ENCODE measurements at regions not wholly inside any gene's neighbourhood (a gene's known extent, or its start where the extent isn't known, plus 50 kb on each side); places are given as distances from the start of the nearest gene placed in this dataset.

DNA sequence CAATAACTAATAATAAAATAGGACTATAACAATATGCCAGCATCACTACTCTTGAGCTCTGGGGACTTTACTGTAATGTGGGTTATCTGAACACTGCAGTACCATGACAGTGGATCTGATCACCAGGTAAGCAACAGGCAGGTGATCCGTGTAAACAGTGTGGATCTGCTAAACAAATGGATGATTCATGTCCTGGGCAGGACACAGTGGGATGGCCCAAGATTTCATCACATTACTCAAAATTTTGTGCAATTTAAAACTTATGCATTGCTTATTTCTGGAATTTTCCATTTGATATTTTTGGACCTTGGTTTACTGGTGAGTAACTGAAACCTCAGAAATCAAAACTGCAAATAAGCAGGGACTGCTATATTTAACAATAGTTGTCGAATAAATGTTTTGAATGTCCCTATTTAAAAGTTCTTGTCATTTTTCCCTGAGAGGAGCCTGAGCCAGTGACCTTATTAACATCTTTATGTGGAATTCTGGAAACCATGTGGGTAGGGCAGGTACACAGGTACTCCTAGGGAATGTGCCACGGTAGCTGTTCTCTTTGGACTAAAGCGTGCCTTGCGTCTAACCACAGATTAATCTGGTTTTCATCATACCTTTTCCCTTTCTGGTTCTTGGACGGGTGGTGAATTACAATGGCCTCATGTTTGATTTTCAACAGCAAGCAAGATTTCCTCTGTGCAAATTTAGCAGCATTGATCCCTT lies 214.5 kb upstream of the SASH1 start:
- DNase-seq: no peak

DNA sequence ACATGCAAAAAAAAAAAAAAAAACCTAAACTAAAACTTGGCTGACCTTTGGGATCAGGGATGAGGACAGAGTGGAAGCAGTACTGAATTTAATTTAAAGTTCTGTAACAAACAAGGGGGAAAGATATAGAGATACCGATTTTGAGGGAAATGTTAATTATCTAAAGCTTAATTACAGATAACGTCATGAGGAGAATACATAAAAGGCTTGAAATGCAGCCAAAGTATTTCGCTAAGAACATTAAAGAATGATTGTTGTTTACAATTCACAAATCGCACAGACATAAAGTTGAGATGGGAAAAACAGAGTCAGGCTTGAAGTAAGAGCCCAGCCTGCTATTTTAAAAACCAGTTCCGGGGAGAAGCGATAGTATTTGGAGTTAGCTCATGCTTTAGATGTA lies 208.0 kb upstream of the SASH1 start:
- DNase-seq: no peak

DNA sequence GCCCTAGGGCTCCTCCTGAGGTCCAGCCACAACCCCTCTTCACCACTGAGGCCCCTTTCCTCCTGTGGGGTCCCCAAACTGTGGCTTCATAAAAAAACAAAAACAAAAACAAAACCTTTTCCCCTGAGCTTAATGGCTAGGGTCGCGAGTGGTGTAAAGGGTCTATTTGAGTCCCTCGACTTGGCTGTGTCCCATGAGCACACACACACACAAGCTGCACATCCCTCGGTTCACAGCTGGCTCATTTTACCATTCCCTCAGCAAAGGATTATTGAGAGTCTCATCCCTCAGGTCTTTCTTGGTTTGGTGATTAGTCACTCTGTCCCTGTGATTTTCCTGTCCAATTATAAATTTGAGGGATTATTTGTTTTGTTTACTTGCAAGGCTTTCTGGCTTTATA lies 206.1 kb upstream of the SASH1 start:
- DNase-seq: no peak

DNA sequence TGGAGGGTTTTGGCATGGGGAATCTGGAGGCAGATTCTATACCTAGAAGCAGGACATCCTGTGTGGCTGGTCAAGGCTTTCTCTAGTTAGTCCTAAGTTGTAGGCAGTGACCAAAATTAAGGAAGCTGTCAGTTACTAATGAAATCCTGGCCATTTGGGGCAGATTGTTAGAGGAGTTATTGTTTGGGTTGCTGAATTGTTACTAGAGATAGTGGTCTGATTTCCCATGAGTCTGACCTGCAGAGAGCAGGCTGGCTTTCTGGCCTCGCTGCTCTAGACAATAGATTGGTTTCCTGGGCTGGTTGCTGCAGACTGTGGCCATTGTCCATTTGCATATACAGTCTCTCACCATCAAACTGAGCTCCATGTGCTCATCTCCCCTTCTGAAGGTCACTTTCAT lies 205.0 kb upstream of the SASH1 start:
- DNase-seq: no peak

DNA sequence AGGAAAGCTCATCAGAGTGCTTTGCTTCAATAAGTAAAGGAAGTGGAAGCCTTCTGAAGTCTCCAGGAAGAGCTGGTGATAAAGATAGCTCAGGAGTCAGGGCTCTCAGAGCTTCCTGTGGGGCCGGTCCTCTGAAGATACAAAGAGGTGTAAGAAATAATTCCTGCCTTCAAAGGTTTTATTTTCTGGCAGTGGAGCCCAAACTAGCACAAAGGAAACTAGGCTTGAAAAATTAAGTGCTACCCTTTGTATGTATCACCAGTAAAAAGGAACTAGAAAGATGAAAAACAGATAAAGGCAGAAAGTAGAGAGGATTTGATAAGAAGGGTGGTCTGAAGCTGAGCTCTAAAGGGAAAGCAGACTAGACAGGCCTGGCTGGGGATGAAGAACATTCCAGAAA lies 204.1 kb upstream of the SASH1 start:
- DNase-seq: no peak

DNA sequence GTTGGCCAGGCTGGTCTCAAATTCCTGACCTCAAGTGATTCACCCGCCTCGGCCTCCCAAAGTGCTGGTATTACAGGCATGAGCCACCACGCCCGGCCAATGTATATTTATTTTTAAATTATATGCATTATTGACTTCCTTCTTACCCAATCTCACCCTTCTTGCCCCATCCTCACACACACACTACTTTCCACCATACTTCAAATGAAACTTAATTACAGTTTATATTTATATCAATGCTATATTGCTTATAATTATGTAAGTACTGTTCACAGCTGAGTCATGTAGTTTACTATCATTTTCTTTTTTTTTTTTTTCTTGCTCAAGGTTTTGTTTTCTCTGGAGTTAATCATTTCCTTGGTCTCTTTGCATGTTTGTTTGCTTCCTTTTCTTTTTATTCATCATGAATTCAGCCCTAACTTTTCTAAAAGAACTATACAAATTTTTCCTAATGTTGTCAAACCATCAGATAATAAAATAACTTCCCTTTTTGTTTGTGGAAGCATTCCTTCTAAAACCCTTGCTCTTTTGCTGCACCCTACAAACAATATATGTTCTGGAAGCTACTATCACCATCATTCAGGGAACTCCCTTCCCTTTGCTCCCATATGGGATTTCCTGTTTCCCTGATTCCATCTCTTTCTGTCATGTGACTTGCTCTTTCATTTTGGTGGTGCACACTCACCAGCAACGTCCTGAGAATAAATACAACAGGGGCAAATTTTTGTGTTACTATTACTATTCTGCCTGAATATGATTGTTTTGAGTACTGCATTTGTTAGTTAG lies 201.7 kb upstream of the SASH1 start:
- DNase-seq: no peak

DNA sequence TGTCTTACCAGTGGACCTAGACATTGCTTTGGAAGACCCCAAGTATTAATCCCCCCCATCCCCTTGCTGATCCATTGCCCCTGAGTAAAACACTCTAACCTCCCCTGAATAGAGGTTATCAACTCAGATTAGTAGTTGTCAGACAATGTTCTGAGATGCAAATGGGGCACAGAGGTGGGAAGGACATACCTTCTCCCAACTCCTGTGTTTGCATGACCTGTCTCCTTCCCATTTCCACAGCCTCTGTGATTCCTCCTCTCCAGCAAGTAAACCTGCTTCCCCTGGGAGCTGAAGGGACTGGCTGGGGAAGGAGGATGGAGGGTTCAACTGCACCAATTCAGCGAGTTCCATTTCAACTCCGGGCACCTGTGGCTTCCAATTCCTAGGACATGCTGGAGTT lies 199.8 kb upstream of the SASH1 start:
- DNase-seq: no peak

DNA sequence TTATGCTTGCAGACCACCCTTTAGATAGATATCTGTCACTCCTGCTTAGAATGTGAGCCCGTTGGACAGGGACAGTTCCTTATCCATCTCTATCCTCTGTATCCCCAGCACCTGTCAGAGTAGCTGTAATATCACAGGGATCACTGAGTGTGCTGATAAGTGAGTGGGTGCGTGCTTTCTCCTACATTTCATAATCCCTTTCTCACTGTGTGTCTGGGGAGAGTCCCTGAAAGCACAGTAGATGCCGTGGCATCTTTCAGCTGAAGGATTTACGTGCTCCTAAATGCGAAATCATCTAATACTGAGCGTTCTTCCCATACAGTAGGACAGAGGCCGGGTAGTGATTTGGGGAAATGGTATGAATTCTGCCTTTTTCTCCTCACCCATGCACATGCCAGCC lies 198.9 kb upstream of the SASH1 start:
- DNase-seq: no peak

DNA sequence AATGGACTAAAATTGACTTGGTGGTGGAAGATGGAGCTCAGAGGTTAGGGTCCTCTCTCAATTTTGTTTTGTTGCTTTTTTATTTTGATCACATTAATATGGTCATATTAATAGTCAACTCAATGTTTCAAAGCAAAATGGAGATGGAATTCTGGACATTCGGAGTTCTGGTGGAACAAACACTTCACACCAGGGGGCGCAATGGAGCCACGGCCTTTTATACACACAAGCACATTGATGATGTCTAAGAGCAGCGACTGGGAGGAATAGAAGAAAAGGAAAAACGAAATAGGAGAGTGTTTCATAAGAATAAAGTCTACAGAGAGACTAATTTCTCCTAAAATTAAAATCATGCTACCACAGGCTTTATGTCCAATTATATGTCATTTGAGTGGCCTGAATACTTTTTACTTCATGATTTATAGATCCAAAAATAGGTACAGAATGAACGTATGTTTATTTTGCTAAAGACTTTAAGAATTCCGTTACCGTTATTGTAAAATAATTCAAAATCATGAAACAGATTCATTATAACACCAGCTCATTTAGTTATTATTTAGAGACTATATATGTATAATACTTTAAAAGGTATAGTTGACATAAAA lies 197.6 kb upstream of the SASH1 start:
- DNase-seq: peak; percentile 27

DNA sequence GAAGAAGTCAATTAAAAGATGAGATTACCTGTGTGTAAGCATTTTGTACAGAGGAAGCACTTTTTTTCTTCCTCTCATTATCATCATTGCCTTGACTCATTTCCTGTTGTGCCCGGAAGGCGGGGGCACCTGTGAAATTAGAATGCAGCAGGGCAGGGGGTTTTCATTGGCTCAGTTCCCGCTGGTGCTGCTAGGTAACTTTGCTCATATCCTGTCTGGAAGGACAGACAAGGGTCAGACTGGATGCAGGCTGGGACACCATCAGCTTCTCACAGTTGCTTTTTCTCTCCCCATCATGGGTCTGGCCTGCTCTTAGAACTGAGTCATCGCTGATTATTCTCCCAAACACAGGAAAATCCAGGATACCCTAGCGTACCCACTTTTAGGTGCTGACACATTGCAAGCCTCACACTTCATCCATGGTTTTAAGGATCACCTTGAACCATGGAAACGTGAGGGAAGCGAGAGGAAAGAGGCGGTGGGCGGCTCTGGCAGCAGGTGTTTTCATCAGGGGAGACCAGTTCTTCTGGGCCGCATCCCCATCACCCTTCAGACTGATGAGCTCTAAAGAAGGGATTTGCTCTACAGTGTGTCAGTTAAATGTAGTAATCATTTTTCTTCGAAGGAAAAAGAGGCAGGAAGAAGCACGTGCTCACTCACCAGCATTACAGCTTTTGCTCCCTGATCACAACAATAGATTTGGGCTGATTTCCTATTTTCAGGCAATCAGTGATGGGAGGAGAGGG lies 195.7 kb upstream of the SASH1 start:
- no peak for DNase-seq

DNA sequence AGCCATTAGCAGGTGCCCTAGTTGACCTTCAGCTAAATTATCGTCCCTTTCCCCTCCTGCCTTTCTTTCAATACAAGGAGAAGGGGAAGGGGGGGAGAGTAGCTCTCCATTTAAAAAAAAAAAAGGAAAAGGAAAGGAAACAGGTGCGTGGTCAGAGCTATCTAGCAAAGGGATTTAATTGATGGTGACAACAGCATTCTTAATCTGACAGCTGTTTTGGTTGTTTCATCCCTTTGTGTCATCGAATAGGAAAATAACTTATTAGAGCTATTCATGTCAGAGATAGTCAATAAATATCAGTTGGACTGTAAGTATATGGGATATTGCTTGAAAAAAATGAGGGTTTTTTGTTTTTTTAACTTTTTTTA lies 195.2 kb upstream of the SASH1 start:
- no peak for DNase-seq

DNA sequence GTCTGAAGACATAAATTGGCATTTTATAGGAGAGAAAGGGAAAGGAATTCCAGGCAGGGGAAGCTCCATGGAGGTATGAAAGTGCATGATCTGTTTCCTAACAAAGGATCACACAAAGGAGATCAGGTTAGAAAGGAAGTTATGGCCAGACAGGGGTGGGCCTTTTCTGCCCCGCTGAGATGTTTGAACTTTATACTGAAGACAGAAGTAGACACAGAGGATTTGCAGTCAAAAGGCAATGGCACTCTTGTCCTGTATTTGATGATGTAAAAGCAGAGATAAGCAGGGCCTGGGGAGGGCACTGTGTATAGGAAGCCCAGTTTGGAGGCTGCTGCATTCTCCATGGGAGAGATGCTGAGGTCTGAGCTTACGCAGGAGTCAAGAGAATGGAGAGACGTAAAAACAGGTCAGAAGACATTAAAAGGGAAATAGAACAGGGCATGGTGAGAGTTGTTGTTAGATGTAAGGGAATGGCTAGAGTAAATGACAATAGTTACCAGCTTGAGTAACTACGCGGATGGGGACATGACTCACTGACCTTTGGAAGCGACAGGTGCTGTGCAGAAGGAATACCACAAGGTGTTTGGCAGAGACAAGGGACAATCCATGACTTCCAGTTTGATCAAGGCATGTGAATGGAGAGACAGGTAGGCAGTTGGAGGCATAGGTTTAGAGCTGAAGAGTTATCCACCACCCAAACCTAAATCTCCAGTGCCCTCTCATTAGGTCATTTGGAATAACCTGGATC lies 190.6 kb upstream of the SASH1 start:
- DNase-seq: no peak

DNA sequence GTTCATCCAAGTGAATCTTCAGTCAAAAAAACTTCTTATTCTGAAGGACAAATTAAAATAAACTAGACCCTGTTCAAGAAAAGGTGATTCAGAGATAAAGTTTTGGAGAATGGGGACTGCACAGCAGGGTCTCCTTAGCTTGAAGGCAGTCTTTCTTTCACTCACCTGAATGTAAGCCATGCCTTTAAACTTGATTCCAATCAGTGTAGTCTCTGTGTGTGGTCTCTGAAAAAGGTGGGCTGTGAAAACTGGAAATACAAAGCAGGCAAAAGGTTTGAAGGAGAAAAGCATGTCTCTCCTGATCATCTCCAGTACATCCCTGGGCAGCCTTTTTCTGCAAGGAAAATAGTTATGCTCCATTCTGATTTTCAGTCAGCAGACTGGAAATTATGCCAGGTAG lies 188.0 kb upstream of the SASH1 start:
- no peak for DNase-seq

DNA sequence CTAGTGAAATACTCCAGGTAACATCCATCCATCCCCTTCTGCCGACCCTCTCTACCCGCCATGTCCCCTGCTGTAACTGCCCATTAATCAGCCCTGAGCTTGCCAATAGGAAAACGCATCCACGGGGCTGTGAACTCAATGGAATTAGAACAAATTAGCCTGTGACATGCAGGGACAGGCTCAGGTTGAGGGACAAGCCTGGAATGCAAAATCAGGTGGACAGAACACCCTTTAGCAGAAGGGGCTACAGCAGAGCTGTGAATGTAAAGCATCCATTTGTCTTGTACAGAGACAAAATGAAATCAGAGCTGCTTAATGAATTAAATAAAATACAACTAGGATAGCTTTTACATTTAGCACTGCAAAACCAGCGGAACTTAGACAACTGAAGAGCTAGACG lies 187.3 kb upstream of the SASH1 start:
- DNase-seq: no peak

DNA sequence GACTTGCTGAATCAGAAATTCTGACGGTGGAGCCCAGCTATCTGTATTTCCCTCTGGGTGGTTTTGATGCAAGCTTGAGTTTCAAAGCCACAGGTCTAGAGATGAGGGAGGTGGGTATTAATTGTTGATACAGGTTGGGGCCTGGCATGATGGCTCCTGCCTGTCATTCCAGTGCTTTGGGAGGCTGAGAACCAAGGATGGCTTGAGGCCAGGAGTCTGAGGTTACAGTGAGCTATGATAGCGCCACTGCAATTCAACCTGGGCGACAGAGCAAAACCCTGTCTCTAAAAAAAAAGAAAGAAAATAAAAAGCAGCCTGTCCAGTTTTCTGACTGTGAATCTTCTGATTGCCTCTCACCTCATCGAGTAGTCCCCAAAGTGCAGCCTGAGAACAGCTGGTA lies 184.8 kb upstream of the SASH1 start:
- DNase-seq: no peak

DNA sequence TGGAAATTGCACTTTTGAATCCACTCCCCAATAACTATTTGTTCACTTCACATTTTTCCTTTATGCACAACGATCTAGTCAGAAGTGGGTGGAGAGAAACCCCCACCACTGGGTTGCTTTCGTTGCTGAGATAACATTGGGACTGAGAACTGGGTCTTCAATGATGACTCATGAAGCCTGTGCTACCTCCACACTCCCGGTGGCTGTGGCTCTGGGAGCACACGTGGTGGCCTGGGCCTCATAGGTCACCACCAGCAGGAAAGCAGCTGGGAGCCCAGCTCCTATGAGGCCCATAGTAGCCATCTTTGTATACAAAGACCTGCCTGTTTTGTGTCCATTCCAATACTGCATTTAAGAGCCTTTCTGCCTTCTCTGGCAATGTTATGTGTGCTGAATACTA lies 178.0 kb upstream of the SASH1 start:
- no peak for DNase-seq

DNA sequence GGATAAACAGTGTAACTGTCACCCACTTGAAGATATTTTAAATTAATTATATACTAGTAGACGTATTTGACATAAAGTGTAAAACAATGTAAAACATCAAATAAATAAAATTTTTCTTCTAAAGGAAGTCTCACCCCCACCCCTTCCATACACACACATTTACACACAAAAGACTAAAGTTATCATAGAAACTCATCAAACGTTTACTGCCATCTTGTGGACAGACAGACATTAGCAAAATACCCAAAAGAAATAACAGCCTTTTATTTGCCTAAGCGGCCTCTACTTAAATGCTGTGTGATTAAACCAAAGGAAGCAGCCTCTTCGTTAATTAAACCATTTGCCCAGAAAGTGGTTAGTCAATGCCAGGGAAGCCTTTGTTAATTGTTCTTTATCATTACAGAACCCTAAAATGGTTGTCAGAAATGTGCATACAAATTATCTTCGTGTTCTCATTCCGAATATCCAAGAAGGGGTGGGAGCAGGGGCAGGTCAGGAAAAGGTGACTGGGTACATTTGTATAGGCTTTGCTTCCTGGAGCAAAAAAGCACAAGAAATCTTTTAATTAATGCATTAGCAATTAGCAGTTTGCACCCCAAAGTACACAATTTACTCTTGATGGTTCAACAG lies 176.2 kb upstream of the SASH1 start:
- no peak for DNase-seq

DNA sequence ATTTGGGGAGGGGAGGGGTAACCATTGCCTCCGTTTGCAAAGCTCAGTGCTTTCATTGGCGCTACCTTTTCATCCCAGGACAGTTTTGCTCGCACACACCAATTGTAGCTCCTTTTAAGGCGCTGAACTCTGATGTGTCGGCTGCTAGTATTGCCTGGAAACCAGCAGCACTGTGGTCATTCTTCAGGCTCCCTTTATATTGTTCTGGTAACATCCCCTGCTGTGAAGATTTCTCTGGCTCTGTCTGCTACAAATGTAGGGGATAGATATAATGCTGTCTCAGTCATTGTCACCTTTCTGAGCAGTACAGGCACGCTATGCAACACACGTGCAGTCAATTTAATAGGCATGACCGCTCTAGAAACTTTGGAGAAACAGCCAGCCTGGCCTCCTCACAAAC lies 172.9 kb upstream of the SASH1 start:
- DNase-seq: no peak

DNA sequence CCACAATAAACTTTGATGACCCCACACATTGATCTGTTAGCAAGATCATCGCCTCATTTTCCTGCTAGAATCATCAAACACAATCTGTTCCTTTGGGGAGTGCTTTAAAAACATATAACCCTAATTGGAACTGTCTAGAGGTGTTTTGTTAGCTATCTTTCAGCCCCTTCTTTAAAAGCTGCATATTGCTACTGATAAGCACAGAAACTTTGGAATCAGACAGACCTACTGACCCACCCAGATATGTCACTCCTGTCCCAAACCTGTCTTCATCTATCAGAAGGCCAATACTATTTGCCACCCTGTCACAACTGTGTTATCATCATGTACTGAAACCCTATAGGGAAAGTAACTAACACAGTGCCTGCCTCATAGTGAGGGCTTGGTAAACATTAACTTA lies 172.4 kb upstream of the SASH1 start:
- no peak for DNase-seq

DNA sequence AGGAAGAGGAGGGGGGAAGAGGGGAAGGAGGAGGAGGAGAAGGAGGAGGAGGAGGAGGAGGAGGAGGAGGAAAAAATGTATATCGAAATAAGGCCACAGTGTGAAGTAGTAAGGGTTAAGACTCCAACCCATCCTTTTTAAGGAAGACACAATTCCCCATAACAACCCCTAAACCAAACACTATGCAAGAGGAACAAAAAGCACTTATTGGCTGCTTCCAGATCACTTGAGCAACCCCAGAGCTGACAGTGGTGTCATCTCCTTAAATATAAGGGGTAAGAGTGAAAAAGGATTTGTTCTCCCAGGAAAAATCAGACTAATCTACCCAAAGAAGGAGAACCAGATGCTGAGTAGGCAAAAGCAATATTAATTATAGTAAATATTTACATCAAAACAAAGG lies 169.1 kb upstream of the SASH1 start:
- DNase-seq: no peak

DNA sequence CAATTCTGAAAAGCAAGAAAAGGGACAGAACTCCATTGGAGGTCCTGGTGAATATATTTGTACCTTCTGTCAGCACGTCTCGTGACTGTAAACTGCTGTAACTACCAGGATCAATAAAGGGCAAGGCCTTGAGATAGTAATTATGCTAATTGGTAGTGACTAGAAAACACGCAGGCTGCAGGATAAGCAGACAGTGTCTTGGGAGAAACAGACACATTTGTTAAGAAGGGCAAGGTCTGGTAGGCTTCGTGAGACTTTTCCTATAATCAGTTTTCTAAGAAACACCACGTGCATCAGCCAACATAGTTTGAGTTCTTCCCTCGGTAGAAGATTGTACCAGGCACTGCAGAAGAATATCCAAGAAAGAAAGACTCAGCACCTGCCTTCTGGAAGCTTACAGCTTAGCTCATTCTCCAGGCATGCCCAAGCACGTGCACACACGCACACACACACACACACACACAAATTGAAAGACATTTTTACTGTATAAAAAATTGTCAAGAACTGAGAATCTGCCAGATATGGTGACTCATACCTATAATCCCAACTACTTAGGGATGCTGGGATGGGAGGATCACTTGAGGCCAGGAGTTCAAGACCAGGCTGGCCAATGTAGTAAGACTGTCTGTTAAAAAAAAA lies 167.0 kb upstream of the SASH1 start:
- DNase-seq: no peak

All from activated gamma-delta T cell treated with Interleukin-2 at 50 U/mL for 16 hours (primary cell).